PC-9 (cell line): ENCODE measurements at regions not wholly inside any gene's neighbourhood (a gene's known extent, or its start where the extent isn't known, plus 50 kb on each side); places are given as distances from the start of the nearest gene placed in this dataset.

Experiments used
- CTCF ChIP-seq: fragments of 200-600 bp; sonication (generic); conservative IDR thresholded peaks from 2 replicates; pipeline ENCODE4 v1.6.1; 2017; ENCODE audit warnings: mixed run types, antibody characterized with exemption, mild to moderate bottlenecking, moderate library complexity
- EZH2 ChIP-seq: fragments of 200-600 bp; sonication (generic); IDR thresholded peaks from 2 replicates; pipeline ENCODE4 v1.8.0; 2017; ENCODE audit warnings: antibody characterized with exemption, low read depth

- TF ChIP-seq CTCF (no peak), EZH2 (no peak)
These were observed 193.3 kb upstream of the RASGEF1B start for GRCh38 chr4:81665045-81665444.
